Liver (tissue), 8 donors: ENCODE measurements at regions not wholly inside any gene's neighbourhood (a gene's known extent, or its start where the extent isn't known, plus 50 kb on each side); places are given as distances from the start of the nearest gene placed in this dataset.

Source experiments
- DNase-seq: peaks from one replicate; pipeline ENCODE4 v3.0.0-alpha.2; 2017; ENCODE audit warnings: low spot score
- H3K27ac ChIP-seq, 2 donors: one replicate each; pipeline ENCODE4 v1.7.0; 2013; ENCODE audit warnings: inconsistent platforms in 2 of 2, low read length in 2 of 2, control low read depth in 1 of 2, low read depth in 1 of 2, mild to moderate bottlenecking in 1 of 2
- H3K27me3 ChIP-seq, 4 donors: one replicate each; pipeline versions ENCODE4 v1.6.1 to v1.7.0; 2013; ENCODE audit warnings: low read length in 3 of 4, inconsistent platforms in 1 of 4, mild to moderate bottlenecking in 1 of 4, moderate library complexity in 1 of 4; ENCODE audit not compliant: control insufficient read depth in 4 of 4, insufficient read depth in 4 of 4
- H3K36me3 ChIP-seq, 4 donors: one replicate each; pipeline versions ENCODE4 v1.6.1 to v1.7.0; 2013; ENCODE audit warnings: low read length in 3 of 4, mild to moderate bottlenecking in 3 of 4, low read depth in 1 of 4, moderate library complexity in 1 of 4; ENCODE audit not compliant: control insufficient read depth in 4 of 4, insufficient read depth in 3 of 4
- H3K4me1 ChIP-seq, 4 donors: one replicate each; pipeline versions ENCODE4 v1.6.1 to v1.7.0; 2013; ENCODE audit warnings: low read length in 3 of 4, mild to moderate bottlenecking in 3 of 4, moderate library complexity in 1 of 4; ENCODE audit not compliant: control insufficient read depth in 4 of 4, insufficient read depth in 4 of 4
- H3K4me3 ChIP-seq, 3 donors: one replicate each; pipeline versions ENCODE4 v1.6.1 to v1.7.0; 2013; ENCODE audit warnings: low read length in 3 of 3, control low read depth in 1 of 3, low read depth in 1 of 3, mild to moderate bottlenecking in 1 of 3
- H3K9ac ChIP-seq, 2 donors: one replicate each; pipeline ENCODE4 v1.7.0; 2013; ENCODE audit warnings: low read length in 2 of 2, mild to moderate bottlenecking in 2 of 2, moderate library complexity in 2 of 2, control low read depth in 1 of 2, low read depth in 1 of 2
- H3K9me3 ChIP-seq, 4 donors: one replicate each; pipeline versions ENCODE4 v1.6.1 to v1.7.0; 2013; ENCODE audit warnings: low read length in 3 of 4; ENCODE audit not compliant: control insufficient read depth in 4 of 4
- EGR1 ChIP-seq, 2 donors: IDR thresholded peaks; 2 replicates each; pipeline ENCODE4 v1.6.1; 2016 to 2018; ENCODE audit warnings: antibody characterized with exemption in 2 of 2, low read depth in 2 of 2
- FOXA1 ChIP-seq: IDR thresholded peaks from 2 replicates; pipeline ENCODE4 v1.6.1; 2016; ENCODE audit warnings: antibody characterized with exemption
- FOXA2 ChIP-seq: IDR thresholded peaks from 2 replicates; pipeline ENCODE4 v1.6.1; 2016; ENCODE audit warnings: antibody characterized with exemption
- GABPA ChIP-seq, 2 donors: IDR thresholded peaks in 1 of 2; conservative IDR thresholded peaks in 1 of 2; 2 replicates each; pipeline ENCODE4 v1.6.1; 2016; ENCODE audit warnings: antibody characterized with exemption in 2 of 2, mild to moderate bottlenecking in 1 of 2, moderate library complexity in 1 of 2
- HNF4A ChIP-seq, 2 donors: conservative IDR thresholded peaks; 2 replicates each; pipeline ENCODE4 v1.6.1; 2016; ENCODE audit warnings: antibody characterized with exemption in 2 of 2, mild to moderate bottlenecking in 2 of 2
- HNF4G ChIP-seq: IDR thresholded peaks from 2 replicates; pipeline ENCODE4 v1.6.1; 2016; ENCODE audit warnings: antibody characterized with exemption
- JUND ChIP-seq, 2 donors: IDR thresholded peaks; 2 replicates each; pipeline ENCODE4 v1.6.1; 2016; ENCODE audit warnings: antibody characterized with exemption in 2 of 2
- NR2F2 ChIP-seq: IDR thresholded peaks from 2 replicates; pipeline ENCODE4 v1.6.1; 2016; ENCODE audit warnings: antibody characterized with exemption
- RAD21 ChIP-seq, 2 donors: IDR thresholded peaks; 2 replicates each; pipeline ENCODE4 v1.6.1; 2016; ENCODE audit warnings: antibody characterized with exemption in 2 of 2, mild to moderate bottlenecking in 2 of 2
- REST ChIP-seq: IDR thresholded peaks from 2 replicates; pipeline ENCODE4 v1.6.1; 2016; ENCODE audit warnings: antibody characterized with exemption, mild to moderate bottlenecking
- RXRA ChIP-seq, 2 donors: IDR thresholded peaks; 2 replicates each; pipeline ENCODE4 v1.6.1; 2017 to 2018; ENCODE audit warnings: antibody characterized with exemption in 2 of 2, mild to moderate bottlenecking in 1 of 2
- SP1 ChIP-seq: IDR thresholded peaks from 2 replicates; pipeline ENCODE4 v1.6.1; 2018; ENCODE audit warnings: antibody characterized with exemption, mild to moderate bottlenecking
- TAF1 ChIP-seq: conservative IDR thresholded peaks from 2 replicates; pipeline ENCODE4 v1.6.1; 2016; ENCODE audit warnings: antibody characterized with exemption, mild to moderate bottlenecking
- YY1 ChIP-seq: IDR thresholded peaks from 2 replicates; pipeline ENCODE4 v1.6.1; 2016; ENCODE audit warnings: antibody characterized with exemption, mild to moderate bottlenecking
- ZBTB33 ChIP-seq: IDR thresholded peaks from 2 replicates; pipeline ENCODE4 v1.6.1; 2016; ENCODE audit warnings: antibody characterized with exemption
- WGBS: extraction: QIAGEN DNeasy Blood & Tissue Kit; methylation state at CpG from one replicate; pipeline ENCODE4 v1.1.7; 2013; 5-methylcytosine and 5-hydroxymethylcytosine counted together
- TF ChIP-seq, protein P1 (sequence below): fragments of 150-350 bp; IDR thresholded peaks from 2 replicates; pipeline ENCODE4 v1.5.1; 2017; ENCODE audit warnings: improper control_type of control experiment, low read depth, low read length; ENCODE audit not compliant: missing input control
- TF ChIP-seq, protein P2 (sequence below): IDR thresholded peaks from 2 replicates; pipeline ENCODE4 v1.6.1; 2016; ENCODE audit warnings: antibody characterized with exemption
- TF ChIP-seq, protein P3 (sequence below): IDR thresholded peaks from 2 replicates; pipeline ENCODE4 v1.6.1; 2016; ENCODE audit warnings: antibody characterized with exemption
- donor health status: healthy.
- donor health status: healthy.
- donor health status: healthy.
- donor health status: healthy.
- donor health status: healthy.

DNA sequence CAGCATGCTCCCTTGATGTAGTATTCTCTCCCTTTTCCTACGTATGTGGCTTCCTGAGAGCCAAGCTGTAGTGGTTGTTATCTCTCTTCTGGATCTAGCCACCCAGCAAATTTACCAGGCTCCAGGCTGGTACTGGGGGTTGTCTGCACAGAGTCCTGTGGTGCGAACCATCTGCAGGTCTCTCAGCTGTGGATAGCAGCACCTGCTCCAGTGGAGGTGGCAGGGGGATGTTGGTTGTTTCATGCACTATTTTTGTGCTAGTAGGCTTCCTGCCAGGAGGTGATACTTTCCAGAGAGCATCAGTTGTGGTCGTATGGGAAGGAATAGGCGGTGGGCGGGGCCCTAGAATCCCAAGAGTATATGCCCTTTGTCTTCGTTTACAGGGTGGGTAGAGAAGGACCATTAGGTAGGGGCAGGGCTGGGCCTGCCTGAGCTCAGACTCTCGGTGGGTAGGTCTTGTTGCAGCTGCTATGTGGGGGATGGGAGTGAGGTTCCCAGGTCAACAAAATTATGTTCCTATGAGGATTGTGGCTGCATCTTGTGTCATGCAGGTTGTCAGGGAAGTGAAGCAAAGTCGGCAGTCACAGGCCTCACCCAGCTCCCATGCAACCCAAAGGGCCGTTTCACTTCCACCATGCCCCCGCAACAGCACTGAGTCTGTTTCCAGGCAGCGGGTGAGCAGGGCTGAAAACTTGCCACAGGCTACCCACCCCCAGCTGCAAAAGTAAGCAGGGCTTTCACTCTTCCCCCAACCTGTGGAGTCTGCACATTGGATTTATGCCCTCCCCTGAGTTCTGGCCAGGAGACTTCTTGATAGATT lies 1139.5 kb downstream of the BCL11A start (continued):
- TF ChIP-seq, protein P1, sequence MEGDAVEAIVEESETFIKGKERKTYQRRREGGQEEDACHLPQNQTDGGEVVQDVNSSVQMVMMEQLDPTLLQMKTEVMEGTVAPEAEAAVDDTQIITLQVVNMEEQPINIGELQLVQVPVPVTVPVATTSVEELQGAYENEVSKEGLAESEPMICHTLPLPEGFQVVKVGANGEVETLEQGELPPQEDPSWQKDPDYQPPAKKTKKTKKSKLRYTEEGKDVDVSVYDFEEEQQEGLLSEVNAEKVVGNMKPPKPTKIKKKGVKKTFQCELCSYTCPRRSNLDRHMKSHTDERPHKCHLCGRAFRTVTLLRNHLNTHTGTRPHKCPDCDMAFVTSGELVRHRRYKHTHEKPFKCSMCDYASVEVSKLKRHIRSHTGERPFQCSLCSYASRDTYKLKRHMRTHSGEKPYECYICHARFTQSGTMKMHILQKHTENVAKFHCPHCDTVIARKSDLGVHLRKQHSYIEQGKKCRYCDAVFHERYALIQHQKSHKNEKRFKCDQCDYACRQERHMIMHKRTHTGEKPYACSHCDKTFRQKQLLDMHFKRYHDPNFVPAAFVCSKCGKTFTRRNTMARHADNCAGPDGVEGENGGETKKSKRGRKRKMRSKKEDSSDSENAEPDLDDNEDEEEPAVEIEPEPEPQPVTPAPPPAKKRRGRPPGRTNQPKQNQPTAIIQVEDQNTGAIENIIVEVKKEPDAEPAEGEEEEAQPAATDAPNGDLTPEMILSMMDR, result no peak
- no peak for TF ChIP-seq TAF1
- no peak for TF ChIP-seq JUND (IDR thresholded peaks at IDR 0.05)

GRCh38 chr2:59399126-59399525 lies 1154.3 kb downstream of the BCL11A start:
- no peaks in the 10 kb centered on the region for H3K4me1 ChIP-seq

More at GRCh38 chr2:59399126-59399525, 1154.3 kb downstream of the BCL11A start:
- no peak overlapping the region for H3K4me3 ChIP-seq
- DNase-seq, result no peak
- H3K9me3 ChIP-seq, result no peaks in the 10 kb centered on the region
- no peak for TF ChIP-seq FOXA2
- TF ChIP-seq HNF4A (conservative IDR thresholded peaks at IDR 0.05), result no peak
- no peak for TF ChIP-seq NR2F2
- TF ChIP-seq, protein P1, result no peak
- no peak for TF ChIP-seq GABPA (IDR thresholded peaks at IDR 0.05 in 1 of 2, conservative IDR thresholded peaks at IDR 0.05 in 1 of 2)
- no peak for TF ChIP-seq JUND (IDR thresholded peaks at IDR 0.05)
- no peak for TF ChIP-seq RAD21 (IDR thresholded peaks at IDR 0.05)
- no peak for TF ChIP-seq YY1
- TF ChIP-seq TAF1, result no peak
- no peak for TF ChIP-seq REST
- TF ChIP-seq, protein P2, sequence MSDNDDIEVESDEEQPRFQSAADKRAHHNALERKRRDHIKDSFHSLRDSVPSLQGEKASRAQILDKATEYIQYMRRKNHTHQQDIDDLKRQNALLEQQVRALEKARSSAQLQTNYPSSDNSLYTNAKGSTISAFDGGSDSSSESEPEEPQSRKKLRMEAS, result no peak
- no peak for TF ChIP-seq HNF4G
- TF ChIP-seq RXRA (IDR thresholded peaks at IDR 0.05), result no peak
- TF ChIP-seq, protein P3, sequence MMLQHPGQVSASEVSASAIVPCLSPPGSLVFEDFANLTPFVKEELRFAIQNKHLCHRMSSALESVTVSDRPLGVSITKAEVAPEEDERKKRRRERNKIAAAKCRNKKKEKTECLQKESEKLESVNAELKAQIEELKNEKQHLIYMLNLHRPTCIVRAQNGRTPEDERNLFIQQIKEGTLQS, result no peak
- no peak for TF ChIP-seq FOXA1
- no peak for TF ChIP-seq SP1
- no peak for TF ChIP-seq ZBTB33
- TF ChIP-seq EGR1 (IDR thresholded peaks at IDR 0.05; ENCODE audit: low read depth in 2 of 2), result no peak
- no peak overlapping the region for H3K9ac ChIP-seq
- H3K27ac ChIP-seq, result no peak overlapping the region
- WGBS, result 83% methylated on average over 2 of the region's 2 CpGs
- no peaks in the 10 kb centered on the region for H3K36me3 ChIP-seq
- no peaks in the 10 kb centered on the region for H3K27me3 ChIP-seq
